HG03460 (cell line): ENCODE measurements at regions not wholly inside any gene's neighbourhood (a gene's known extent, or its start where the extent isn't known, plus 50 kb on each side); places are given as distances from the start of the nearest gene placed in this dataset.

ENCODE experiments used
- ATAC-seq: cut with Tn5 transposase; IDR thresholded peaks from one replicate; pipeline ENCODE4 v1.9.1; 2021; ENCODE audit not compliant: unreplicated experiment

GRCh38 chr2:175468431-175469098 lies 287.1 kb upstream of the ATP5MC3 start:
- ATAC-seq: no peak

- no peak for ATAC-seq
Measured at GRCh38 chr2:175465101-175465500, 283.6 kb upstream of the ATP5MC3 start.

- no peak for ATAC-seq
Measured at GRCh38 chr2:175464311-175464670, 282.8 kb upstream of the ATP5MC3 start.

GRCh38 chr2:175463589-175464310 lies 282.2 kb upstream of the ATP5MC3 start:
- no peak for ATAC-seq

- ATAC-seq: no peak
Measured at GRCh38 chr2:175463169-175463568, 281.7 kb upstream of the ATP5MC3 start.

GRCh38 chr2:175462246-175462645 lies 280.7 kb upstream of the ATP5MC3 start:
- ATAC-seq: no peak

GRCh38 chr2:175461839-175462238 lies 280.3 kb upstream of the ATP5MC3 start:
- ATAC-seq: no peak

- ATAC-seq: no peak
Measured at GRCh38 chr2:175457895-175458448, 276.5 kb upstream of the ATP5MC3 start.

GRCh38 chr2:175454953-175455389 lies 273.5 kb upstream of the ATP5MC3 start:
- ATAC-seq: no peak

- ATAC-seq: no peak
Measured at GRCh38 chr2:175450029-175450760, 268.7 kb upstream of the ATP5MC3 start.

GRCh38 chr2:175449616-175450015 lies 268.1 kb upstream of the ATP5MC3 start:
- no peak for ATAC-seq

- ATAC-seq: no peak
Measured at GRCh38 chr2:175446201-175446600, 264.7 kb upstream of the ATP5MC3 start.

GRCh38 chr2:175445281-175445680 lies 263.8 kb upstream of the ATP5MC3 start:
- ATAC-seq: no peak

GRCh38 chr2:175442441-175442840 lies 260.9 kb upstream of the ATP5MC3 start:
- ATAC-seq: no peak

GRCh38 chr2:175441181-175441761 lies 259.8 kb upstream of the ATP5MC3 start:
- no peak for ATAC-seq

- ATAC-seq: no peak
Measured at GRCh38 chr2:175439416-175439815, 257.9 kb upstream of the ATP5MC3 start.

- ATAC-seq: no peak
Measured at GRCh38 chr2:175437167-175437566, 255.7 kb upstream of the ATP5MC3 start.

GRCh38 chr2:175436076-175436475 lies 254.6 kb upstream of the ATP5MC3 start:
- no peak for ATAC-seq

GRCh38 chr2:175435012-175435411 lies 253.5 kb upstream of the ATP5MC3 start:
- ATAC-seq: no peak

GRCh38 chr2:175432793-175433192 lies 251.3 kb upstream of the ATP5MC3 start:
- no peak for ATAC-seq

- ATAC-seq: no peak
Measured at GRCh38 chr2:175432021-175432420, 250.5 kb upstream of the ATP5MC3 start.
